ACHN (cell line): ENCODE measurements at regions not wholly inside any gene's neighbourhood (a gene's known extent, or its start where the extent isn't known, plus 50 kb on each side); places are given as distances from the start of the nearest gene placed in this dataset.

Experiments used
- DNase-seq: peaks from one replicate; pipeline ENCODE4 v3.0.0-alpha.2; 2015
- in situ Hi-C: cut with HindIII; loops from 2 replicates; pipeline ENCODE4 v1.10.0; 2017; ENCODE audit warnings: low sequenced_read_pairs, low pct_ligation_motif_present, low pct_unique_long_range_greater_than_20kb

GRCh38 chr16:85184404-85184803 lies 72.1 kb upstream of the CIBAR2 start:
- in situ Hi-C loops = no loop called here
- DNase-seq = no peak

- in situ Hi-C loops = no loop called here
- DNase-seq = no peak
Observed at GRCh38 chr16:85185303-85186100, 73.2 kb upstream of the CIBAR2 start.

GRCh38 chr16:85187002-85187401 lies 74.7 kb upstream of the CIBAR2 start:
- DNase-seq = no peak
- in situ Hi-C loops = no loop called here

GRCh38 chr16:85187447-85187846 lies 75.2 kb upstream of the CIBAR2 start:
- in situ Hi-C loops = no loop called here
- DNase-seq = no peak

- in situ Hi-C loops = no loop called here
- DNase-seq = no peak
Observed at GRCh38 chr16:85187886-85188285, 75.6 kb upstream of the CIBAR2 start.

- in situ Hi-C loops = no loop called here
Observed at GRCh38 chr16:85188822-85189672, 76.8 kb upstream of the CIBAR2 start.

GRCh38 chr16:85190572-85190971 lies 78.3 kb upstream of the CIBAR2 start:
- in situ Hi-C loops = no loop called here
- DNase-seq = no peak

More at GRCh38 chr16:85188822-85189672, 76.8 kb upstream of the CIBAR2 start:
- DNase-seq = no peak

GRCh38 chr16:85191341-85191965 lies 79.2 kb upstream of the CIBAR2 start:
- in situ Hi-C loops = no loop called here
- no peak for DNase-seq

GRCh38 chr16:85192238-85193114 lies 80.2 kb upstream of the CIBAR2 start:
- in situ Hi-C loops = no loop called here
- DNase-seq = no peak

- in situ Hi-C loops = no loop called here
- DNase-seq = no peak
Observed at GRCh38 chr16:85193115-85193493, 80.8 kb upstream of the CIBAR2 start.

GRCh38 chr16:85193876-85194275 lies 81.6 kb upstream of the CIBAR2 start:
- no peak for DNase-seq
- in situ Hi-C loops = no loop called here

GRCh38 chr16:85194307-85195270 lies 82.3 kb upstream of the CIBAR2 start:
- in situ Hi-C loops = no loop called here
- no peak for DNase-seq

- no peak for DNase-seq
- in situ Hi-C loops = no loop called here
Observed at GRCh38 chr16:85195271-85195647, 83.0 kb upstream of the CIBAR2 start.

- in situ Hi-C loops = no loop called here
- DNase-seq = no peak
Observed at GRCh38 chr16:85195900-85196772, 83.9 kb upstream of the CIBAR2 start.

GRCh38 chr16:85196976-85197375 lies 84.7 kb upstream of the CIBAR2 start:
- in situ Hi-C loops = no loop called here
- no peak for DNase-seq
